ENCODE measurements at regions not wholly inside any gene's neighbourhood (a gene's known extent, or its start where the extent isn't known, plus 50 kb on each side); places are given as distances from the start of the nearest gene placed in this dataset.

DNA sequence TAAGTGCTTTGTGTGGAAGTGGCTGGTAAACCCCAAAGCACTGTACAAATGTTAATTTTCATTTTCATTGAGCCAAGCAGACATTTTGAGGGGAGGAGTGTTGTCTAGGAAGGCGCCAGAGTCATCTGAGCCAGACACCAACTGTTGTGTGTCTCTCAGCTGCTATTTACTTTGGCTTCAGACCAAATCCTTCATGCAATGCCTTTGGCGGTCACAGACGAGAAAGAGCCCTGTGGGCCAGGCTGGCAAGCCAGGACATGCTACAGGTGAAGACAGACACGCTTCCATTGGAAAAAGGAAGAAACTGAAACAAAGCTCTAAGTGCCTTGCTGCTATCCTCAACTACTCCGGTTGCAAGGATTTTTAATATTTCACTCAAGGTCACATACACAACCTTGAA lies 115.4 kb upstream of the CDC42EP3 start:
- TF ChIP-seq CTCF (IDR thresholded peaks at IDR 0.05): no peak
- no peak for TF ChIP-seq POLR2A (IDR thresholded peaks at IDR 0.05)
- no peak for TF ChIP-seq POLR2AphosphoS5 (IDR thresholded peaks at IDR 0.05; ENCODE audit: insufficient read depth in 1 of 2, low read depth in 1 of 2)

Measured in vagina (tissue), 2 donors.